Left colon (tissue), 2 donors: ENCODE measurements at regions not wholly inside any gene's neighbourhood (a gene's known extent, or its start where the extent isn't known, plus 50 kb on each side); places are given as distances from the start of the nearest gene placed in this dataset.
"Not testable (repeated sequence)": the region's sequence is repeated elsewhere in the genome, so short reads cannot be mapped to it uniquely, and the experiment has no call there.

Source experiments
- ATAC-seq: fragments of 200-7000 bp; cut with Tn5 transposase; one replicate; pipeline ENCODE4 v1.9.1; 2020; ENCODE audit warnings: mild to moderate bottlenecking, moderate library complexity
- DNase-seq, 2 donors: peaks; one replicate each; pipeline ENCODE4 v3.0.0-alpha.2; 2020
- intact Hi-C, 2 donors: fragments of 100-400 bp; cut with DNase I in 1 of 2; cut with micrococcal nuclease in 1 of 2; formaldehyde crosslinking; loops; one replicate each; pipeline versions ENCODE4 v1.11.2 to v1.14.0; 2022; cut with DNase I, micrococcal nuclease
- donor health status: DM: no; HTN: no; CAD: no.
- donor health status: DM: yes; HTN: yes; CAD: no.

DNA sequence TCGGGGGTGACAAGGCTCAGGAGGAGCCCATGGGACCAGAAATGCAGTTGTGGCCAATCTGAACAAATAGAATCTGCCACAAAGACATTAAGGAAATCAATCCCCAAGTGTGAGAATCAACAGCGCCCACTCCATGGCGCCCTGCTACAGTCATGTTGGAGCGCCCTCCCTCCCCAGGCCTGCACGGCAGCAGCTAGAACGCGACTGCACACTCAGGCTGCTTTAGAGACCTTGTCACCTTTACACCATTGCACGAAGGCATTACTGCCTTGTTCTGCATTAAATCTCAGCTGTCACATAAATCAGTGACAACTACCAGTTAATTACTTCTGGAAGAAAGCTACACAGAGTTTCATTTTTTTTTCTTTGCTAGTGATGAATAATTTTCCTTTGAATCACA, 98.7 kb upstream of the SPIN1 start:
- no peak for ATAC-seq
- intact Hi-C loops: no loop called here
- DNase-seq: no peak

GRCh38 chr9:88287972-88288371, 100.3 kb upstream of the SPIN1 start:
- intact Hi-C loops: no loop called here
- ATAC-seq: no peak
- DNase-seq: no peak

GRCh38 chr9:88280816-88281382, 107.3 kb upstream of the SPIN1 start:
- intact Hi-C loops: no loop called here
- DNase-seq (no peak), ATAC-seq (no peak)

DNA sequence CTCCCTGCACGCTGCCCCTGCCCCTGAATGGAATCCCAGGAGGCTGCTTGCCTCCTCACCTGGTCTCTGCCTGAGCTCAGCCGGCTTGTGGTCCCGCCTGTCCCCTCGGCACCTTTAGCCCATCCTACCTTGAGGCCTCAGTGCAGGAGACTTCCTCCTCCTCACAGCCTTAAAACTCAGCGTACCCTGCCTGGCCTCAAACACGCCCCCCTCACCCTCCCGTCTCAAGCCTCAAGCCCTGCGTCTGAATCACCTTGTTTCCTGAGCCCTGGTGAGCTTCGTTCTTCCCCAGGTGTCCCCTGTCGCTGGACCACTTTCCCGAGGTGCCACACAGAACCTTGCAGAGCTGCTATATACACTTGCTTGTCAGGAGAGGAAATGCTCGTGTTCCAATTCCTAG, 110.2 kb upstream of the SPIN1 start:
- ATAC-seq: no peak
- intact Hi-C loops: no loop called here
- no peak for DNase-seq

DNA sequence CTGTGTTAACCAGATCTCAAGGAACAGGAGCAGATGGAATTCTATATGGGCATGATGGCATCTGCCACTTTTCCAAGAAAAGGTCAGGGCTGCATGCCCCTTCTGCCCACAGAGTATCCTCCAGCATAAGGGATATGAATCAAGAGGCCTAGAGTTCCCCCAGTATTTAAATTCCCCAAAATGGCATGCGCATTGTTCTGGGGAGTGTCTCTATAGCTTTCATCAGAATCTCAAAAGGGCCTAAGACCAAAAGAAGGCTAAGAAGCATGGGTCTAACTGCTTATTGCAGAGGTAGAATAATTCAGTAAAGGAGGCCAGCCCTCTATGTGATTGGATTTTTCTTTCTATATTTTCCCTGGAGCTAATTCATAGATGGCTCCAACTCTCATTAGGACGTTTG, 114.2 kb upstream of the SPIN1 start:
- intact Hi-C loops: no loop called here
- DNase-seq (no peak), ATAC-seq (no peak)

DNA sequence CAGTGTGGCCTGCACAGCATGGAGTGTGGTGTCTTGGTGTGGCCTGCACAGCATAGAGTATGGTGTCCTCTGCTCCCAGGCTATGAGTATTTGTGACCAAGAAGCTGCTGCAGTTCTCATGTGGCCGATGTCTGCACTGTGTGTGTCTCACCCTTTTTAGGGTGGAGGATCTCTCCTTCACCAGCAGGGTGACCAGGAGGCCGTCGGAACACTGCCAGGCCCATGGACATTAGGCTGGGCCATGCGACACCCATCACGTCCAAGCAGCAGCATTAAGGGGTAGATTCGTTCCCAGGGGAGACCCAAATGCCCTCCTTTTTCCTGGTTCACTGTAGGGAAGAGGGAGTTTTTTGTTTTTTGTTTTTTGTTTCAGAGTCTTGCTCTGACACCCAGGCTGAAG, 115.3 kb upstream of the SPIN1 start:
- ATAC-seq (no peak), DNase-seq (no peak)
- intact Hi-C loops: no loop called here

- intact Hi-C loops: no loop called here
- no peak for ATAC-seq
- no peak for DNase-seq
These were observed 117.8 kb upstream of the SPIN1 start for GRCh38 chr9:88270413-88270812.

DNA sequence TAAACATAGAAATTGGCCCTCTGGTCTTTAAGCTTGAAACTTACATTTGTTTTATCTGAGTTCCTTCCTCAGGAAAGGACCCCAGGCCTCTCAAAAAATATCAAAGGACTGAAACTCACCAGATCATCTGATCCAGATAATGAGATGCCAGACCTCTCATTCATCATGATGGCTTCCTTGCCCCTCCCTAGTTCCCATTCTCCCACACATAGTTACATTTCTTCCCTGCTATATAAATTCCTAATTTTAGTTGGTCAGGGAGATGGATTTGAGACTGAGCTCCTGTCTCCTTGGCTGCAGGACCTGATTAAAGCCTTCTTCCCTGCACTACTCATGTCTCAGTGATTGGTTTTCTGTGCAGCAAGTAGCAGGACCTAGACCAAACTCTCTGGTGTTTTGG, 119.4 kb upstream of the SPIN1 start:
- ATAC-seq: no peak
- intact Hi-C loops: no loop called here
- DNase-seq: no peak

DNA sequence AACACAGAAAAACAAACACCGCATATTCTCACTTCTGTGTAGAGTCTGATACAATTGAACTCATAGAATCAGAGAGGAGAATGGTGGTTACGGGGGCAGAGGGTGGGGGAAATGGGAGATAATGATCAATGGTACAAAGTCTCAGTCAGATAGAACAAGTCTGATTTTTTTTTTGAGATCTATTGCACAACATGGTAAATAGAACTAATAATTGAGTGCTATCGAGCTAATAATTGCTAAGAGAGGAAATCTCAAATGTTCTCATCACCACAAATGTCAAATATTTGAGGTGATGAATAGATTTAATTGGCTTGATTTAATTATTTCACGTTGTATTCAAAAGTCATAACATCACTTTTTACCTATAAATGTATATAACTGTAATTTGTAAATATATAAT, 121.0 kb upstream of the SPIN1 start:
- no peak for ATAC-seq
- DNase-seq: no peak
- intact Hi-C loops: no loop called here

- ATAC-seq: no peak
These were observed 121.8 kb upstream of the SPIN1 start for GRCh38 chr9:88266416-88266815.

DNA sequence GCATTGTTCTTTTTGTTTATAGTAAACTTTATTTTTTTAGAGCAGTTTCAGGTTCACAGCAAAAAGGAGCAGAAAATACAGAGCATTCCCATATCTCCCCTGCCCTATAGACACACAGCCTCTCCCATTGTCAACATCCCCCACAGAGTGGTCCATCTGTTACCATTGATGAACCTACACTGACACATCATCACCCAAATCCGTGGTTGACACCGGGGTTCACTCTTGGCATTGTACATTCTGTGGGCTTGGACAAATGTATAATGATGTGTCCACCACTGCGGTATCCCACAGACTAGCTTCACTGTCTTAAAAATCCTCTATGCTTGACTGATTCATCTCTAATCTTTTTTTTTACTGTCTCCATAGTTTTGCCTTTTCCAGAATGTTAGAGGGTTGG, 120.7 kb upstream of the SPATA31C2 start:
- ATAC-seq: no peak
- intact Hi-C loops: no loop called here
- no peak for DNase-seq

More at GRCh38 chr9:88266416-88266815, 121.8 kb upstream of the SPIN1 start:
- DNase-seq: no peak
- intact Hi-C loops: no loop called here

DNA sequence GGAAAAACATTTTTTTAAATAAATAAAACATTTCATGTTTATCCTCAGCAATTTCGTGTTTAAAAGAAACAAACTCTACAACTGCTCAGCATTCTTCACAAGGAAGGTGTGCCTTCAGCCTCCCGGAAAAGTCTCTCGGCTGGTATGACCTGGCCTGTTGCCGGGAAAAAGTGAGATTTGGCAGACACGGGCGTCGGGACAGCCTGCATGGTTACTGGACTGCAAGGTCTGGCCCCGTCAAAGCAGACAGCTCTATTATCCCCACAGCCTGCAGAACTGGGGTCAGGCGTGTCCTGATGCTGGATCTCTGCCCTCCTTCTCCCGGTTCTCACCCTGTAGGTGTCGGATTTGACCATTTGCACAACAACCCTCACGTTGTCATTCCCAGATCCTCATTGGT, 120.3 kb upstream of the SPATA31C2 start:
- no peak for ATAC-seq
- peak; percentile 15 to 37 for DNase-seq

GRCh38 chr9:88258024-88258423, 119.7 kb upstream of the SPATA31C2 start:
- DNase-seq (peak in 1 of 2 donors; percentile 7), ATAC-seq (no peak)
- intact Hi-C loops: no loop called here

More for the DNA sequence above, 120.3 kb upstream of the SPATA31C2 start:
- intact Hi-C loops: no loop called here

DNA sequence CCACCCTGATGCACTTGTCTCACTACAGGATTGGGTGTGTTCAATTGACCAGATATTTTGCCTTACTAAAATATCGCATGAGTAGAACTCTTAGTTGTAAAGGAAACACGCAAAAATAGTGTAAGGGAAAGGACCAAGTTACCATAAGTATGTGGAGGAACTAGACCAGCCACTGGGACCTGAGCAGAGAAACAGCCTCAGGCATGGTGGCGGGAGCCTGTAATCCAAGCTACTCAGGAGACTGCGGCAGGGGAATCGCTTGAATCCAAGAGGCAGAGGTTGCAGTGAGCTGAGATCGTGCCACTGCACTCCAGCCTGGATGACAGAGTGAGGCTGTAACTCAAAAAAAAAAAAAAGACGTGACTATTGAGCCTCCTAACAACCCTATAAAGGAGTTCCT, 117.9 kb upstream of the SPATA31C2 start:
- no peak for DNase-seq
- intact Hi-C loops: no loop called here
- no peak for ATAC-seq

DNA sequence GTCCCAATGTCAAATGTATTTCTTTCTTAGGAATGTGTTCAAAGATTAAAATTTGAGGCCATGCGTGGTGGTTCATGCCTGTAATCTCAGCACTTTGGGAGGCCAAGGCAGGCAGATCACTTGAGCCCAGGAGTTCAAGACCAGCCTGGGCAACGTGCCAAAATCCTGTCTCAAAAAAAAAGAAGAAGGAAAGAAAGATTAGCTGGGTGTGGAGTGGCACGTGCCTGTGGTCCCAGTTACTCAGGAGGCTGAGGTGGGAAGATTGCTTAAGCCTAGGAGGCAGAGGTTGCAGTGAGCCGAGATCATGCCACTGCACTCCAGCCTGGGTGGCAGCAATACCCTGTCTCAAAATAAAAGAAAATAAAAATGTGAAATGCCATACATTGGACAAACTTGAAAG, 117.5 kb upstream of the SPATA31C2 start:
- ATAC-seq, intact Hi-C loops: not testable (repeated sequence)
- peak in 1 of 2 donors; percentile 15 for DNase-seq

GRCh38 chr9:88251903-88252302, 113.6 kb upstream of the SPATA31C2 start:
- ATAC-seq (no peak), DNase-seq (no peak)
- intact Hi-C loops: no loop called here

DNA sequence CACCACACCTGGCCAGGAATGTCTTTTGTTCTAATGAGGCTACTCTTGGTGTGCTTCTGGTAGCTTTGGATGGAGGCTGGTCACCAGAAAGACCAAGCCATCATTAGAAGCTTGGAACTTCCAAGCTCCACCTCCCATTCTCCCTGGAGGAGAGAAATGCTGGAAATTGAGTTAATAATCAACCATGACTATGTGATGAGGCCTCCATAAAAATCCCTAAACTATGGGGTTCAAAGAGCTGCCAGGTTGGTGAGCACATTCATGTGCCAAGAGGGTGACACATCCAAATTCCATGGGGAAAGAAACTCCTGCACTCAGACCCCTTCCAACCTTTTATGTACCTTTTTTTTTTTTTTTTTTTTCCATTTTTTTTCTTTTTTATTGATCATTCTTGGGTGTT, 105.5 kb upstream of the SPATA31C2 start:
- ATAC-seq: peak; percentile 57
- no peak for DNase-seq
- intact Hi-C loops: no loop called here

- no peak for DNase-seq
- intact Hi-C loops: no loop called here
- no peak for ATAC-seq
These were observed 104.6 kb upstream of the SPATA31C2 start for GRCh38 chr9:88242879-88243278.

GRCh38 chr9:88237991-88238571, 99.8 kb upstream of the SPATA31C2 start:
- DNase-seq (no peak), ATAC-seq (no peak)
- intact Hi-C loops: no loop called here

DNA sequence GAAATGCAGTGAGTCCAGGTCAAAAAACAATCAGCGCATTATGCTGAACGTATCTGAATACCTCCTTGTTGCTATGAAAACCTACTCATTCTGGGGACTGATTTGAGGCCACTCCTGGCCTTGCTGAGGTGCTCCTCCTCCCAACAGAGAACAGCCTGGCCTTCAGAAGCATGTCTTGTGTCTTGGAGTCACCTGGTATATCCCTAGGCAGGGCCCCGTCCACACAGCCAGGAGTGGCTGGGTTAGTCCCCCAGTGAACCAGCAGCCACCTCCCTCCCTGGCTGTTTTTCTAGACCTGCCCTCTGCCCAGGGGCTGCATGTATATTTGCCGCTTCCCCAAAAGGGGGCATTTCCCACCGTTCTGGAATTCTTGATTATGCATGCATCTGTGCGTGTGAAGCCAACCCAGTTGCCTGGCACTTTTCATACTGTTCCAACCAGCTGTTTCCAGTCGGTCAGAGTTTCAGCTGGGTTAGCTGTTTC, 99.2 kb upstream of the SPATA31C2 start:
- DNase-seq (no peak), ATAC-seq (no peak)
- intact Hi-C loops: no loop called here
